ENCODE measurements at regions not wholly inside any gene's neighbourhood (a gene's known extent, or its start where the extent isn't known, plus 50 kb on each side); places are given as distances from the start of the nearest gene placed in this dataset.

DNA sequence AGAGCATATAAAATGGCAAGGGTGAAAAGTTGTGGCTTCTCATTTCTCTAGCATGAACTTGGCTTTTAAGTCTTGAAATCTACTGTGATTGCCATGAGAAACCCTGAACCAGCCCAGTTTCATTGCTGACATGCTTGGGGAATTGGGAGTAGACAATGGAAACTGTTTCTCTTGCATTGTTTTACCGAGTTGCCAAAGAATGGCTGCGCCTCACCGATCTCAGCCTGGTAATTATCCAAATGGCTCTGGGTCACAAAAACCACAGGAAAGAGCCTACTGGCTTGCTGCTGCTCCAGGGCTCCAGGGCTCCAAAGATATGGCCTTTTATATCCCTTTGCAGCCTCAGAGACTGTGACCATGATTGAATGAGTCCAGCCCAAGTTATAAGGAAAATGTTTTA lies 310.4 kb upstream of the NT5C1B start:
- no peak for DNase-seq

DNA sequence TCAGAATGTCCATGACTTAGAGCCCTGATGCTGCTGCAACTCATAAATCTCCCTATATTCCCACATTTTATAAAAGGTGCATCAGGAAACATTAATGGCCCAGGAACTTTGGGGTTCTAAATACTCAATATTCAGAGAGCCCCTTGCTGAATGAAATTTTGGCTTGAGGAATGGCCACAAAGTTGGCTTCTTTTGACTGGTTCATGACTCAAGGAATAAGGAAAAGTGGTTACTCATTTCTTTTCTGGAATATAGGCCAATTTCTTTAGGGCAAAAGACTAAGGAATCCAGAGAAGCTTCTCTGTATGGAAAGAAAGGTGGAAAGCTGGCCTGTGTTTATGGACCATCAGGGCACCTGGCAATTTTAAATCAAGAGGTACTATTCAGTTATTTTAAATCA lies 308.9 kb upstream of the NT5C1B start:
- DNase-seq, result no peak

DNA sequence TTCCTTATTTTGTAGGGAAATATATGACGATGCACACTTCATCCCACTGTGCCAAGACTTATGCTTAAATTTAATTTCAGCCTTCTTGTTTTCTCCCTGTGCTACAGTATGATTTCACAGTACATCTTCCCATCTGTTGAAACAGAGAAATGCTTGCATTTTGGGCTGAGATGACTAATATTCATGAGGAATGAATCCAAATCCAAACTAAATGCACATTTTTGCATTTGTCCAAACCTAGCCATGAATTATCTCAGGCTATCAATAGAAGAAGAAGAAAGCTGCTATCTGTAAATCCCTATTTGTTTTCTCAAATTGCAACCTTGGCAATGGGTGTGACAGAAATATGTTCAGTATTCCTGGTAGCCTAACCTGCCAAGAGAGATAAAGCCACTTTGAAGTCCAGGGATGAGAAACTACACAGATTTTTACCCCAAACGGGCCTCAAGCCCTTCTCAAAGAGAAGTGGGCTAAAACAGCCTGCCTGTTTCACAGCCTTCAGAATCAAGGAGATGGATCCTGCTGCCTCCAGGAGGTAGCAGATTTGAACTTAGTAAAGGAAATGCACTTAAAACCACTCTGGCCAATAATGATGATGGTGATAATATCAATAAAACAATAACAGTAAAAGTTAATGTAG lies 306.9 kb upstream of the NT5C1B start:
- no peak for DNase-seq

DNA sequence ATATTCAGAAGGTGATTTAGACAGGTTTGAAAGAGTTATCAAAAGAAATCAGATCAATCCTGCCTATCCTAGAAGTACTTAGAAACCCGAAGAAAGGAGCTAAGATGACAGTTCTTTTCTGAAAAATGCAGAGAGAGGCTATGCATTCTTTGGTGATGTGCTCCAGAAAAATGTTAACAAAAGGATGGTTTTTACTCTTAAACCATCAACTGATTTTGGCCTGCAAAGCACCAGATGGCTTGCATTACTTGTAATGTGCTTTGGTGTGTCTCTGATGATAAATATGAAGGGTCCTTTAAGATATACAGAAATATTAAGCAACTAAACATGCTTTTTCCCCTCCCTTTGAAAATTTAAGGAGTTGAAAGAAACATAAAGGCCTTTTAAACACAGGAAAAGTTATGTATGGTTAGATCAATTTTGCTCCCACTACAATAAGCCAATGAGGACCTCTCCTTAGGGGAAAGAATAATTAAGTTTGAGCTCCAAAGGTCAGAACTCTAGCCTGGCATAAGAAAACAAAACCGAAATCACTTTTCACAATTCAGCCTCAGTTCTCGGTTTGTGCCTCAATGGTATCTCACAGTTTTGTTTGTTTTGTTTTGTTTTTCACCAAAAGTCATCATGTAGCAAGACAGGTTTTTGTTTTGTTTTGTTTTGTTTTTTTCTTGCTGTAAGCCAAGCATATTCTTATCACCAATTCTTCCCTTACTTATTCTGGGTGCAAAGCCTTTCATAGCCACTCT lies 302.4 kb upstream of the NT5C1B start:
- no peak for DNase-seq

DNA sequence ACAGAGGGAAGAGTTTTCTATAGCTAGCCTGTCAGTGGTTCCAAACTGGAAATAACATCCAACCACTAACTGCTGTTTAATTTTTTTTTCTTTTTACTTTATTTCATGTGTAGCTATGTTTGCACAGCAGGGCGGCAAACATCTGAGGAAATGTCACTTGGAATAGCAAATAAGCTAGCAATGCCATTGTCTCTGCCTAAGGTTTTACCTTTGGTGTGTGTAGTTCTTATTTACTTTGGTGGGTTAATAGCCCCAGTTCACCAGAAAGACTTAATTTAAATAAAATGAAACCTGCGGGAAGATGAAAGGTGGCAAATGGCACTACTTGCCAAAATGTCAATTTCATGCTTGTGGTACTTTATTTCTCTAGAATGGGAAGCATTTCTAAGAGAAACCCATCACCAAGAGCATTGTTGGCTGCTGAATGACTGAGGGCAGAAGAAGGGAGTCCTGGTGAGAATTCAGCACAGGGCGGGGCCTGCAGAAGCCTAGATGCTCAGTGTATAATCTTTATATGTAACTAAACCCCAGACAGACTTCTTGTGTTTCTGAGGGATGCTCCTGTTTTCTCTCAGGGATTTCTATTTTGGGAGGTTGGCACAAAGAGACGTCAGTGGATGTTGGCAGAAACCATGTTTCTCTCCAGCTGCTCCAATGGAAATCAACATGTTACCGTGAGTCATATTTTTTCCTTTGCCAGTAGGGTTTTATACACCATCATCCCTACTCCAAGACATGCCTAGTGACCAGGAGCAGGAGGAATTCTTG lies 300.4 kb upstream of the NT5C1B start:
- no peak for DNase-seq

DNA sequence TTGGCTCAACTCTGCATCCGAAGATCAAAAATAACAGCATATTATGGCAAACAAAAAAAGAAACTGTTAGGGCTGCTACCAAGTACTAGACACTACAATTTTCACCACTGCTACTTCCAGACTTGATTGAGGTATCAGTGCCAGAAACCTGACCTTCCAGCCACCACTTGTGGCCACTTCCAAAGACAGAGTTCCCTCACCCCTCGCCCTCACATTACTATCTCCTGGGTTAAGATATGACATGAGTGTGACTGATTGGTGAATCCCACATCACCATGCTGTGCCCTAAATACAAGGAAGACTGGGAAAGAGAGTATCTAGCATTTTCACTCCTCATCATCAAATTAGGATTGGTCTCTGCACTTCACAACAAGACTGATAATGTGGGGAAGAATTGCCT lies 296.1 kb upstream of the NT5C1B start:
- DNase-seq, result no peak

DNA sequence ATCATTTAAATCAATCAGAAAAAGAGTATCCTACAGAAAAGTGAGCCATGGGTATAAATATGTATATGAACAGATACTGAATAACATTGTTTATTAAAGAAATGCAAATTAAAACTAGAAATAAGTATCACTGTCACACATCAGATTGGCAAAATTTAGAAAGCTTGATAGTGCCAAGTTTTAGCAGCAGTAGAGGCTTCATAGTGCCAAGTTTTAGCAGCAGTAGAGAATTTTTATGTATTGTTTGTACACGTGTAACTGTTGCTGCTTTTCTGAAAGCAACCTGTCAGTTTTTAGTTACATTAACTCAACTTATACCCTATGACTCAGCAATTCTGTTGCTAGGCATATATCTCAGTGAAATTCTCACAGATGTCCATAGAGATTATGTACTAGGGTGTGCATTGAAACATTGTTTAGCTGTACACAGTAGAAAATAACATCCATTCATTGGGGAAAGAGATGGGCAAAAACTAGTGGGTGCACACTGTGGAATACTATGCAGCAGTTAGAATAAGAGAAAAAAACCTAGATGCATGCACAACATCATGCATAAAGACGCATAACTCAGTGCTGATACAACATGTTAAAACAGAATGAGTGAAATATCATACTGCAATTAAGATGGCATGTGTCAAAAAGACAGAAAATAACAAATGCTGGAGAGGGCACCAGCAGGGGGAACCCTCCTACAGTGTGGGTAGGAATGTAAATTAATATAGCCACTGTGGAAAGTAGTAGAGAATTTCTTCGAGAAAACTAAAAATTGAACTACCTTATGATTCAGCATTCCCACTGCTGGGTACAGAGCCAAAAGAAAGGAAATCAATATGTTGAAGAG lies 294.5 kb upstream of the NT5C1B start:
- DNase-seq, result no peak

DNA sequence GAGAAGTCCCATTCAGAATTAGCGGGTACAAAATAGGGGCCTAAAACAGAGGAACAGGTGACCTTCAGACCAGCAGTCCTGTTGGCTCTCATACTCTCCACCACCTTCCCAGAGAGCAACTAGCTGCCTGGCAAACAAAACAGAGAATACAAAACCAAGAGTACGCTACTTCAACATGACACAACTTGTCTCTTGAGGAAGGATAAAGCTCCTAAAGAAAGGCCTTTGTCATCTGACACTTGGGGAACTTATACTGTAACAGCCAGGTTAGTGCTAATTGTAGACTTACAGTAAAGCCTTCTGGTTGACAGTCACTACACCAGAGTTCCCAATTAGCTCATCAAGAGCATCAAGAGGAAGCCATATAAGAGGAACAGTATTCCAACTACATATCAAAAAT lies 282.1 kb upstream of the NT5C1B start:
- no peak for DNase-seq

DNA sequence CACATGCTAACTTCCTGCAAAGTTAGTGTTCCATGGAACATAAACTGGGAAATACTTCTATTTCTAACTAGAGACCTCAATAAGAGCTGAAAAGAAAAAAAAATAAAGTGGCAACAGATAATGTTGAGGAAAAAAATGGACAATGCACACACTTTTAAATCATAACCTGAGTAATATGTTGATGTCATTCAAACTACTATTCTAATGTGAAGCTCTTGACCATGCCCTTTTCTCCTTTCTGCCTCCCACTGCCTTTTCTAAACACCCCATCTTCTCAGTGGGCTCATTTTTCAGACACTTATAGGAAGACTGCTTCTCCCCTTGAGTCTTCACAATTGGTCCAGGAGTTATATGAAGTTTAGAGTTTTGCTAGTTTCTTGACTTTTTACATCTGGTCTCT lies 280.9 kb upstream of the NT5C1B start:
- no peak for DNase-seq

DNA sequence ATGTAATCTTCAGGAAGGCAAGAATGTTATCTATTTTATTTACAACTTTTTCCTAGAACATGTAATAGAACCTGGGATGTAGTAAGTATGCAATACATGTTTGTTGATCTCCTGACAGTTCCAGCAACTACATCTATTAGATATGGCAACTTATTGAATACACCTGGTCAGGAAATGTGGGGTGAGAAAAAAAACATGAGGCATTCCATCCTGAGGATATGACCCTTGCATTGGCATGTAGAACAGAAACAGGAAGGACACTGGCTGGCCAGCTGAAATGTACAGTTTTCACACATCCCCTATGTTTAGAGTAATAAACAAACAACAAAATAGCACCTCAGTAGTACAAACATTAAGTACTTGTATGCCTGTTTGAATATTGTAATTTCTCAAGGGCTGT lies 272.6 kb upstream of the NT5C1B start:
- no peak for DNase-seq

DNA sequence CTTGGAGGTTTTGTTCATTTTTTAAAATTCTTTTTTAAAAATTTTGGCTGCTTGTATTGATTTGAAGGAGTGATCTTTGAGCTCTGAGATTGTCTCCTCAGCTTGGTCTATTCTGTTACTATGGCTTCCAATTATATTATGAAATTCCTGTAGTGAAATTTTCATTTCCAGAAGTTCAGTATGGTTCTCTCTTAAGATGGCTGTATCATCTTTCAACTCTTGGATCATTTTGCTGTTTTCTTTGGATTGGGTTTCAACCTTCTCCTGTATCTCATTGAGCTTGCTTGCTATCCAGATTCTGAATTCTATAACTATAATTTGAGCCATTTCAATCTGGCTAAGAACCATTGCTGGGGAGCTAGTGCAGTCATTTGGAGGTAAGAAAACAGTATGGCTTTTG lies 270.8 kb upstream of the NT5C1B start:
- DNase-seq, result no peak

DNA sequence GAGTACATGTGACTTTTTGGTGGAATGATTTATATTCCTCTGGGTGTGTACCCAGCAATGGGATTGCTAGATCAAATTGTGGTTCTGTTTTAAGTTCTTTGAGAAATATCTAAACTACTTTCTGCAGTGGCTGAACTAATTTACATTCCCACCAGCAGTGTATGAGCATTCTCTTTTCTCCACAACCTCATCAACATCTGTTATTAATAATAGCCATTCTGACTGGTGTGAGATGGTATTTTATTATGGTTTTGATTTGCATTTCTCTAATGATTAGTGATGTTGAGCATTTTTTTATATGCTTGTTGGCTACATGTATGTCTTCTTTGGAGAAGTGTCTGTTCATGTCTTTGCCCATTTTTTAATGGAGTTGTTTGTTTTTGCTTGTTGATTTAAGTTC lies 267.4 kb upstream of the NT5C1B start:
- no peak for DNase-seq

DNA sequence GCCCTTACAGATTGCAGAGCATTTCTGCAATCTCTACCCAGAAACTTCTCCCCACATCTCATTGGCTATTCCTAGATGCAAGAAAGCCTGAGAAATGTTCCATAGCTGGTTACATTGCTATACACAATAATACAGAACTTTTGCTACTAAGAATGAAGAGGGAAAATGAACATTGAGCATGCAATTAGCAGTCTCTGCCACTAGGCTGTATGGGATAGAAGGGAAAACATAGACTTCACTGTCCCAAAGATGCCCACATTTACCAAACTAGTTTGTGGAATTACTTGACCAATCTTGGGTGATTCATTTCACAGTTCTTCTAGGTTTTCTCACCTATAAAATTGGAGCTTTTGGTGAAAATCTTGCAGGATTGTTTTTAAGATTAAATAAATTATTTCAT lies 265.7 kb upstream of the NT5C1B start:
- DNase-seq, result no peak

DNA sequence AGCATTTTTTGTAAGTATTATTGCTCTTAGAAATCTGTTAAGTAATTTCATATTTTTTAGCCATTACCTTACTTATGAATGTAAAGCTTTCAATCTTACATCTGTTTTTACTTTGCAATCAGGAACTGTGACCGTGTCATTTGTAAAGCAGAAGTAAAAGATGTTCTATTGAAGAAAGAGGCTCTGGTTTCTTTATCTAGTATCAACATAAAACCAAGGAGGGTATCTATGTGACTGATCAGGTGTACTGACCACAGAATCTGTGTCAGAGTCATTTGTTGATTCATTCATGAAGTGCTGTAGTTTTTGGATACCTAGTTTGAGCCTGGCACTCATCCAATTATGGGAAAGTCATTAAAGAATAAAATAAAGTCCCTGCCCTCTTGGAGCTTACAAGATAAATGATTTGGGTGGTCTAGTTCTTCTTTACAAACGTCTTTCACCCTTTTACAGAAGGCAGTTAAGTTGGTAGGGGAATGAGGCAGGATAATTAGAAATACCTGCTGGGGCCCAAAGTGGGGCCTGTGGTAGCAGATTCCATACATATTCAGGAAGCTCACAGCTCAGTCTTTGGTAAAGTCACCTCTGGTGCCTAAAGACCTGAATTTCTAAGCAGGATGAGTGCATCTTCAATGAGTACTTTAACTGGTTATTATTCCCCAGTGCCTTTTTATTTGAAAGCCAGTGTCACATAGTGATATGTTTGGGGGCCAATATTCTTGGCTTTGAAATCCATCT lies 260.6 kb upstream of the NT5C1B start:
- DNase-seq, result no peak

DNA sequence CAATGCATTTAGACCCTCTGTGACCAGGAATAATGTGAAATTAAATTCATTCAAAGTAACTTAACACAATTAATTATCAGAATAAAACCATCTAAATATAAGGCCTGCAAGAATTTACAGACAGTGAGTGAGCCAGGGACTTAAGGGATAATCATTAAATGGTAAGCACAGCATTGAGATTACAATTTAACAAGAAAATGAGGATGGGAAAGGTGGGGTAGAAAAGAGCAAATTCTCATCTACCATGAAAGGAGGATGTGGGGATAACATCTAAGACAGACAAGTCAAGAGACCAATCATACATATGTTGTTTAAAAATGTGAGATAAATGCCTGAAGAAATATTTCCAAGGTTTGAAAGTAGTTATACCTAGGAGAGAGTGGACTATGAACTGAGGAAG lies 259.3 kb upstream of the NT5C1B start:
- DNase-seq, result no peak

DNA sequence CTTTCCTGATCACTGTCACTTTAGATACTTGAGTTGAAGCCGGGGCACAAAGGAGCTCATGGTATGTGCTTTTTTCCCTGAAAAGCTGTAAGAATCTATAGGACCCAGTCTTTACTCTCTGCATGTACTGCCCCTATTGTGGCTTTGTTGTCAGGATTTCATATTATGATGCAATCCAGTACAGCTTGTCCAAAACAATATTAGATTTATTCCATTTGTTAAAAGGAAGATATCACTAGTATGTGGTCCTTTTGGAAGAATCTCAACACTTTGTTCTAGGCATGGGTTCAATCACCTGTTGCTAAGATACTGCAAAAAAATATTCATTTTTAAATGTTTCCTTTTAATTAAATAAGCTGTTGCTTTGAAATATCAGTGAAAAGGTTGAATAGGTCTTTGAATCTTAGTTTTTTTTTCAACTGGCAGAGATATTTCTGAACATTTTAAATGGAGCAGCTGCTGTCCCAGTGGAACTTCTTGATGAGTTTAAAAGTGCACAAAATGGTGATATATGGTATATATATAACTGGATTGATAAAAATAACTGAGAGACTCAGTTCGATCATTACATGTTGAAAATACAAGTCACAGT lies 256.6 kb upstream of the NT5C1B start:
- DNase-seq, result no peak

DNA sequence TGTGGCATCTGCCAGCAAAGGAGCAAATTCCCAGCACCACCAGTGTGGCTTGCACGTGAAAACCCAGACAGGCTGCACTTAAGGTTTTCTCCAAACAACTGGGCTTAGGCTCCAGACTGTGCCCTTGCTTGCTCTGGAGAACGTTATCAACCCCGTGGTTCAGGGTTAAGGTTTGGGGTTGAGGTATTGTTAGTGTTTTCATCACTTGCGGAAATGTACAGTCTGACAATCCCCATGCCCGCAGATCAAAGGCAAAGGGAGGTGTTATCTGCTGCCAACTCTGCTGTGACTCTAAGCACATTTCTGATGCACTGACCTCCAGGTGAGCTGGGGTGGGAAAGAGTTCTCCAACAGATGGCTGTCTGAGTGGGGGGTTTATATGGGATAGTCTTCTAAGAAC lies 253.5 kb upstream of the NT5C1B start:
- no peak for DNase-seq

DNA sequence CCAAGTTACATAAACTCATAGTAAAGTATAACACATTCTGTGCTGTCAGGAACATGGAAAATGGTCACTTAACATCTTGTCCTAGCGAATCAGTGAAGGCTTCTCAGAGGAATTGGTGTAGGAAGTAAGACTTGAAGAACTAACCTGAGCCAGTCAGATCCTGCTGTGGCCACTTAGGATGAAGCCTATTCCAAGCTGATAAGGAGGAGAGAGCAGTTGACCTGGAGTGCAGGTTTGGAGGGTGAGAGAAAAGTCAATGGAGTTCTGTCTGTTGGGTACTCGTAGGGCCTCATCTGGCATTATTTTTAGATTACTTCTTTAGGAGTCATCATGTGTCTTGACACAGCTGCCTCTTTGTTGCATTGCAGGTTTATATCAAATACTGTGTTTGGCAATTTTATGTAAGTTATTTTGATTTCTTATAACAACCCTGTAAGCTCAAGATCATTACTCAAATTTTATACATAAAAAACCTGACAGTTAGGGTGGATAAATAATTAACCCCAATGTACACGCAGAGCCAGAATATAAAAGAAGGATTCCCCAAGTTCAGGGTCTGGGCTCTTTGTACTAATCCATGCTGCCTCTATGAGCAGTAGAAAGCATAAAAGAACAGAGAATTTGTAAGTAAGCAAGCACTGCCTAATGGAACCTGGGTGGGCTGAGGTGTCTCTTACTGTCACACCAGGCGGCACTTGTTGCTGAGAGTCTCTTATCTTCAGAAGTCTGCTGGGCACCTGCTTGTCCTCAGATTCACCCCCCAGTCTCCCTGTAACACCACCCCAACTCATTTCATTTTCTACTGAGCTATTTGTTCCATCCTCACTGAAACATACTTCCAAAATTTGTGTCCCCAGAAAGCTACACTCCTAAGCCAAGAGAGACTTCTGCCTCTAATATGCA lies 252.1 kb upstream of the NT5C1B start:
- DNase-seq, result no peak

DNA sequence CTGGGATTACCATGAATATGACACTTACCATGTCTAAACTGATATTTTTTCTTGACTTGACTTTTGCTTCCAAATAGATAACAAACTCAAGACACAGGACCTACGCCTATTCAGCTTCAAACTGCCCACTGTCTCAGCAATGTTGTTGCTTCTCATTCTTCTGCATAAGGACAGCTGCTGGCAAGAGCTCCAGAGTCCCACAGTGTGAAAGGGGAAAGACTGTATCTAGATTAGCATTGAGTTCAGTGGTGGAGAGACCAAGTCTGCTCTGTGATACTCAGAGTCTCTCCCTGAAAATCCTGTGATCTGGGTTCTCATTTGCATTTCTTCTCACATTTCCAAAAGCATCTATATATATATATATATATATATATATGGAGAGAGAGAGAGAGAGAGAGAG lies 247.9 kb upstream of the NT5C1B start:
- no peak for DNase-seq

DNA sequence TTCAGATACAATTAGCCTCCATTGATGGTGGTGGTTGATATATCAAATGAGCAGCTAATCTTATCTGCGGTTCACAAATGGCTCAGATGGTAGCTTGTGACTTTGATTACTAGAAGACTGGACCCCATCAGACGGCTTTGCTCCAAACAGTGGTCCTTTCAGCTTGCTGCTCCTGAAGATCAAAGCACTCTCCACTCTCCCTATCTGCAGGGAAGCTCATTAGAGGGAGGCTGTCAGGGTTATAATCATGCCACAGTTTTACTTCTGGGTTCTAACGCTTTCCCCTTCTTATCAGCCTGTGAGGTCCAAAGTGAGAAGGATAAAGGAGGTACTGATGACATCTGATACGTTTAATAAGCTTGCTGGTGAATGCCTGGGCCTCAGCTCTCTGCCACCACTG lies 247.1 kb upstream of the NT5C1B start:
- no peak for DNase-seq

Measured in nucleus accumbens (tissue), 56 donors.